OCI-LY7 (cell line): ENCODE measurements at regions not wholly inside any gene's neighbourhood (a gene's known extent, or its start where the extent isn't known, plus 50 kb on each side); places are given as distances from the start of the nearest gene placed in this dataset.
"Not testable (repeated sequence)": the region's sequence is repeated elsewhere in the genome, so short reads cannot be mapped to it uniquely, and the experiment has no call there.

ENCODE experiments used
- BruUV-seq: library from RNA; stranded (reverse); fragments of 400-500 nt; replicated peaks from 2 replicates; lab custom pipeline; 2021; lab: Mats Ljungman, UMichigan
- CTCF ChIA-PET: fragments of 300-600 bp; sonication (Branson Sonifier 250); formaldehyde crosslinking; loops from one replicate; lab custom pipeline; 2022; ENCODE audit warnings: antibody characterized with exemption; ENCODE audit not compliant: unreplicated experiment; lab: Charles Lee
- POLR2A ChIA-PET: fragments of 300-600 bp; sonication (Branson Sonifier 250); formaldehyde crosslinking; loops from one replicate; lab custom pipeline; 2022; ENCODE audit warnings: antibody characterized with exemption; lab: Charles Lee
- DNase-seq: peaks from one replicate; pipeline ENCODE4 v3.0.0-alpha.2; 2015; ENCODE audit warnings: low spot score
- H2AFZ ChIP-seq: fragments of 200-600 bp; sonication (generic), shearing (Covaris generic); 2 replicates; pipeline ENCODE4 v1.6.1; 2014; ENCODE audit warnings: mild to moderate bottlenecking, antibody characterized with exemption, low read length, moderate library complexity
- H3K27ac ChIP-seq: fragments of 200-600 bp; sonication (generic); 2 replicates; pipeline ENCODE4 v1.5.1; 2014; ENCODE audit warnings: mixed run types, low read depth, mild to moderate bottlenecking, moderate library complexity, low read length, inconsistent platforms; ENCODE audit not compliant: poor library complexity, severe bottlenecking
- H3K36me3 ChIP-seq: fragments of 200-600 bp; sonication (generic); 2 replicates; pipeline ENCODE4 v1.6.1; 2014; ENCODE audit warnings: mild to moderate bottlenecking, antibody characterized with exemption, low read length, moderate library complexity, mixed read lengths; ENCODE audit not compliant: insufficient read depth
- H3K4me1 ChIP-seq: fragments of 200-600 bp; sonication (generic); 2 replicates; pipeline ENCODE4 v1.5.1; 2014; ENCODE audit warnings: mild to moderate bottlenecking, low read length; ENCODE audit not compliant: insufficient read depth, poor library complexity, severe bottlenecking
- H3K4me2 ChIP-seq: fragments of 200-600 bp; sonication (generic); 2 replicates; pipeline ENCODE4 v1.6.1; 2014; ENCODE audit warnings: mild to moderate bottlenecking, low read length
- H3K4me3 ChIP-seq: fragments of 200-600 bp; sonication (generic); 2 replicates; pipeline ENCODE4 v1.5.1; 2014; ENCODE audit warnings: mild to moderate bottlenecking, low read depth, low read length; ENCODE audit not compliant: poor library complexity, severe bottlenecking
- H3K79me2 ChIP-seq: fragments of 200-600 bp; sonication (generic); 2 replicates; pipeline ENCODE4 v1.6.1; 2016; ENCODE audit warnings: low read depth, mild to moderate bottlenecking, low read length, moderate library complexity, mixed read lengths; ENCODE audit not compliant: insufficient read depth
- H3K9me2 ChIP-seq: fragments of 200-600 bp; sonication (generic); 2 replicates; pipeline ENCODE4 v1.6.1; 2016; ENCODE audit warnings: mild to moderate bottlenecking, low read length, mixed read lengths; ENCODE audit not compliant: insufficient read depth
- H3K9me3 ChIP-seq: fragments of 200-600 bp; sonication (generic); 2 replicates; pipeline ENCODE4 v1.6.1; 2014; ENCODE audit warnings: mild to moderate bottlenecking, mixed run types, low read length, mixed read lengths
- H4K20me1 ChIP-seq: fragments of 200-600 bp; sonication (generic); 2 replicates; pipeline ENCODE4 v1.6.1; 2014; ENCODE audit warnings: mild to moderate bottlenecking, antibody characterized with exemption, low read length, moderate library complexity, mixed read lengths; ENCODE audit not compliant: insufficient read depth
- CTCF ChIP-seq: fragments of 200-600 bp; sonication (generic); conservative IDR thresholded peaks from 2 replicates; pipeline ENCODE4 v1.5.1; 2014; ENCODE audit warnings: mild to moderate bottlenecking, antibody characterized with exemption, low read length, moderate library complexity, mixed read lengths
- EZH2phosphoT487 ChIP-seq: fragments of 200-600 bp; sonication (generic); IDR thresholded peaks from 2 replicates; pipeline ENCODE4 v1.6.1; 2018; ENCODE audit warnings: low read depth, borderline replicate concordance, mild to moderate bottlenecking, mixed run types, antibody characterized with exemption, low read length, moderate library complexity, mixed read lengths
- intact Hi-C: fragments of 100-400 bp; cut with micrococcal nuclease; formaldehyde crosslinking; loops from one replicate; pipeline ENCODE4 v1.10.0; 2022; ENCODE audit not compliant: unreplicated experiment

- intact Hi-C loops, H2AFZ ChIP-seq, H3K4me2 ChIP-seq, H3K4me1 ChIP-seq, CTCF ChIA-PET, H3K27ac ChIP-seq, H3K36me3 ChIP-seq, H3K9me3 ChIP-seq, POLR2A ChIA-PET, H3K4me3 ChIP-seq, DNase-seq, BruUV-seq, H3K79me2 ChIP-seq, H4K20me1 ChIP-seq, H3K9me2 ChIP-seq: not testable (repeated sequence)
Observed at GRCh38 chr22:11318633-11319032, 4209.4 kb upstream of the OR11H1 start.

GRCh38 chr22:11324439-11325037 lies 4203.5 kb upstream of the OR11H1 start:
- H3K4me2 ChIP-seq, H3K27ac ChIP-seq, H2AFZ ChIP-seq, H3K79me2 ChIP-seq, H3K4me3 ChIP-seq, H4K20me1 ChIP-seq, H3K4me1 ChIP-seq, BruUV-seq, DNase-seq, H3K9me3 ChIP-seq, H3K36me3 ChIP-seq, POLR2A ChIA-PET, CTCF ChIA-PET, intact Hi-C loops, H3K9me2 ChIP-seq: not testable (repeated sequence)

GRCh38 chr22:11325767-11326166 lies 4202.2 kb upstream of the OR11H1 start:
- no peaks in the 10 kb centered on the region for H3K79me2 ChIP-seq
- intact Hi-C loops = no loop called here
- TF ChIP-seq EZH2phosphoT487 (no peak), CTCF (no peak)
- H3K36me3 ChIP-seq = no peaks in the 10 kb centered on the region
- no peaks in the 10 kb centered on the region for H4K20me1 ChIP-seq
- H3K4me1 ChIP-seq = no peaks in the 10 kb centered on the region
- peaks cover 6% of the 10 kb centered on the region; the same call in 1 of the 2 replicates for H3K9me3 ChIP-seq
- no peak for DNase-seq
- H3K4me2 ChIP-seq = no peak overlapping the region
- no peaks in the 10 kb centered on the region for H3K9me2 ChIP-seq
- ChIA-PET POLR2A (no interaction called here), CTCF (no interaction called here)
- no peak overlapping the region for H3K27ac ChIP-seq
- no peak overlapping the region for H3K4me3 ChIP-seq
- no TSS peak for BruUV-seq
- no peak overlapping the region for H2AFZ ChIP-seq

- BruUV-seq, H3K79me2 ChIP-seq, H2AFZ ChIP-seq, H3K9me3 ChIP-seq, H4K20me1 ChIP-seq, H3K4me1 ChIP-seq, H3K4me2 ChIP-seq, H3K36me3 ChIP-seq, CTCF ChIA-PET, DNase-seq, POLR2A ChIA-PET, H3K9me2 ChIP-seq, H3K4me3 ChIP-seq, H3K27ac ChIP-seq, intact Hi-C loops: not testable (repeated sequence)
Observed at GRCh38 chr22:11341387-11342068, 4186.5 kb upstream of the OR11H1 start.

- H3K79me2 ChIP-seq, H2AFZ ChIP-seq, H3K27ac ChIP-seq, H3K9me3 ChIP-seq, H4K20me1 ChIP-seq, H3K36me3 ChIP-seq, H3K9me2 ChIP-seq, H3K4me3 ChIP-seq, DNase-seq, H3K4me2 ChIP-seq, intact Hi-C loops, CTCF ChIA-PET, POLR2A ChIA-PET, H3K4me1 ChIP-seq, BruUV-seq: not testable (repeated sequence)
Observed at GRCh38 chr22:11351181-11351580, 4176.8 kb upstream of the OR11H1 start.
